H1 (cell line): ENCODE measurements at regions not wholly inside any gene's neighbourhood (a gene's known extent, or its start where the extent isn't known, plus 50 kb on each side); places are given as distances from the start of the nearest gene placed in this dataset.

Experiments
- BRCA1 ChIP-seq: IDR thresholded peaks from 2 replicates; pipeline ENCODE4 v1.6.1; 2012; ENCODE audit warnings: low read depth, low read length, improper control_type of control experiment
- SIN3A ChIP-seq, 2 experiments: IDR thresholded peaks in 1 of 2; conservative IDR thresholded peaks in 1 of 2; 2 replicates each; pipeline ENCODE4 v1.6.1; 2011 to 2012; ENCODE audit warnings: low read length in 2 of 2, improper control_type of control experiment in 1 of 2, low read depth in 1 of 2, mild to moderate bottlenecking in 1 of 2
- SUZ12 ChIP-seq: fragments of 200-600 bp; sonication (generic); IDR thresholded peaks from 2 replicates; pipeline ENCODE4 v1.6.1; 2012; ENCODE audit warnings: mild to moderate bottlenecking, inconsistent platforms, low read length, moderate library complexity, mixed read lengths

- TF ChIP-seq BRCA1 (no peak), SUZ12 (no peak), SIN3A (conservative IDR thresholded peaks at IDR 0.05 in 1 of 2, IDR thresholded peaks at IDR 0.05 in 1 of 2; ENCODE audit: low read depth in 1 of 2, low read length in 2 of 2) (no peak)
Measured at GRCh38 chr4:175954685-175955084, 111.0 kb upstream of the WDR17 start (continued).
